GM19397 (cell line): ENCODE measurements at regions not wholly inside any gene's neighbourhood (a gene's known extent, or its start where the extent isn't known, plus 50 kb on each side); places are given as distances from the start of the nearest gene placed in this dataset.

ENCODE experiments used
- ATAC-seq: cut with Tn5 transposase; IDR thresholded peaks from one replicate; pipeline ENCODE4 v1.9.1; 2021; ENCODE audit warnings: mild to moderate bottlenecking, moderate library complexity; ENCODE audit not compliant: unreplicated experiment

- no peak for ATAC-seq
Measured at GRCh38 chr20:10770753-10771152, 97.0 kb upstream of the JAG1 start.

GRCh38 chr20:10771435-10772140 lies 97.8 kb upstream of the JAG1 start:
- no peak for ATAC-seq

- ATAC-seq: no peak
Measured at GRCh38 chr20:10774357-10774943, 100.7 kb upstream of the JAG1 start.

- ATAC-seq: no peak
Measured at GRCh38 chr20:10777710-10778109, 103.9 kb upstream of the JAG1 start.

- no peak for ATAC-seq
Measured at GRCh38 chr20:10779911-10780310, 106.1 kb upstream of the JAG1 start.

- no peak for ATAC-seq
Measured at GRCh38 chr20:10780901-10781300, 107.1 kb upstream of the JAG1 start.

- no peak for ATAC-seq
Measured at GRCh38 chr20:10781526-10781925, 107.7 kb upstream of the JAG1 start.

GRCh38 chr20:10783707-10784553 lies 110.1 kb upstream of the JAG1 start:
- ATAC-seq: no peak

GRCh38 chr20:10784554-10785183 lies 110.9 kb upstream of the JAG1 start:
- no peak for ATAC-seq

- ATAC-seq: no peak
Measured at GRCh38 chr20:10786678-10787077, 112.9 kb upstream of the JAG1 start.

- ATAC-seq: no peak
Measured at GRCh38 chr20:10788055-10788454, 114.3 kb upstream of the JAG1 start.

GRCh38 chr20:10788877-10789276 lies 115.1 kb upstream of the JAG1 start:
- ATAC-seq: no peak

GRCh38 chr20:10789386-10789785 lies 115.6 kb upstream of the JAG1 start:
- ATAC-seq: no peak

GRCh38 chr20:10790013-10790412 lies 116.2 kb upstream of the JAG1 start:
- no peak for ATAC-seq

GRCh38 chr20:10792291-10792690 lies 118.5 kb upstream of the JAG1 start:
- no peak for ATAC-seq

- ATAC-seq: no peak
Measured at GRCh38 chr20:10793766-10794165, 120.0 kb upstream of the JAG1 start.

- ATAC-seq: no peak
Measured at GRCh38 chr20:10794765-10795164, 121.0 kb upstream of the JAG1 start.

- ATAC-seq: no peak
Measured at GRCh38 chr20:10795286-10796026, 121.7 kb upstream of the JAG1 start.

- ATAC-seq: no peak
Measured at GRCh38 chr20:10798811-10799210, 125.0 kb upstream of the JAG1 start.

- no peak for ATAC-seq
Measured at GRCh38 chr20:10799735-10800134, 125.9 kb upstream of the JAG1 start.

GRCh38 chr20:10800288-10800687 lies 126.5 kb upstream of the JAG1 start:
- no peak for ATAC-seq
